Left lung (tissue), 4 donors: ENCODE measurements at regions not wholly inside any gene's neighbourhood (a gene's known extent, or its start where the extent isn't known, plus 50 kb on each side); places are given as distances from the start of the nearest gene placed in this dataset.

Experiments used
- ATAC-seq: fragments of 200-7000 bp; cut with Tn5 transposase; one replicate; pipeline ENCODE4 v1.9.1; 2020; ENCODE audit warnings: moderate library complexity
- DNase-seq, 4 donors: peaks; one replicate each; pipeline ENCODE4 v3.0.0-alpha.2; 2013 to 2020
- H3K27ac ChIP-seq, 2 donors: fragments of 200-600 bp; sonication (generic) in 1 of 2; one replicate each; pipeline versions ENCODE4 v1.5.0 to v1.8.0; 2020 to 2021
- H3K27me3 ChIP-seq, 2 donors: fragments of 200-600 bp; sonication (generic) in 1 of 2; one replicate each; pipeline versions ENCODE4 v1.5.0 to v1.8.0; 2020 to 2021
- H3K36me3 ChIP-seq, 2 donors: fragments of 200-600 bp; sonication (generic) in 1 of 2; one replicate each; pipeline versions ENCODE4 v1.5.0 to v1.8.0; 2020 to 2021
- H3K4me1 ChIP-seq, 2 donors: fragments of 200-600 bp; one replicate each; pipeline ENCODE4 v1.8.0; 2021
- H3K4me3 ChIP-seq, 2 donors: fragments of 200-600 bp; sonication (generic) in 1 of 2; one replicate each; pipeline versions ENCODE4 v1.5.0 to v1.8.0; 2020 to 2021; ENCODE audit warnings: mild to moderate bottlenecking in 1 of 2
- H3K9me3 ChIP-seq, 2 donors: fragments of 200-600 bp; sonication (generic) in 1 of 2; one replicate each; pipeline versions ENCODE4 v1.5.0 to v1.8.0; 2020 to 2021
- CTCF ChIP-seq, 2 donors: fragments of 200-600 bp; sonication (generic) in 1 of 2; IDR thresholded peaks; one replicate each; pipeline versions ENCODE4 v1.5.0 to v1.8.0; 2021; ENCODE audit warnings: antibody characterized with exemption in 2 of 2
- intact Hi-C, 2 donors: fragments of 100-400 bp; cut with DNase I; formaldehyde crosslinking; loops; one replicate each; pipeline versions ENCODE4 v1.11.2 to v1.14.2; 2022
- donor health status: DM: no; HTN: yes; CAD: no.
- donor health status: DM: no; HTN: no; CAD: no.

- intact Hi-C loops = no loop called here
- Histone ChIP-seq H3K27ac (no peak overlapping the region), H3K27me3 (no peaks in the 10 kb centered on the region), H3K9me3 (no peaks in the 10 kb centered on the region), H3K4me1 (peaks cover 0 to 11% of the 10 kb centered on the region in 2 donors), H3K36me3 (no peaks in the 10 kb centered on the region), H3K4me3 (no peak overlapping the region)
- ATAC-seq = no peak
- DNase-seq = no peak
- TF ChIP-seq CTCF (IDR thresholded peaks at IDR 0.05) = no peak
Measured at GRCh38 chr6:139964737-139965136, 590.3 kb upstream of the CITED2 start.

GRCh38 chr6:139962654-139963347 is 588.4 kb upstream of the CITED2 start:
- peaks cover 0 to 11% of the 10 kb centered on the region in 2 donors for H3K4me1 ChIP-seq
- H3K9me3 ChIP-seq = no peaks in the 10 kb centered on the region
- H3K27ac ChIP-seq = no peak overlapping the region
- TF ChIP-seq CTCF (IDR thresholded peaks at IDR 0.05) = no peak
- no peak overlapping the region for H3K4me3 ChIP-seq
- intact Hi-C loops = no loop called here
- no peak for ATAC-seq
- H3K36me3 ChIP-seq = no peaks in the 10 kb centered on the region
- H3K27me3 ChIP-seq = no peaks in the 10 kb centered on the region
- no peak for DNase-seq

- ATAC-seq (no peak), DNase-seq (no peak)
- intact Hi-C loops = no loop called here
Measured at GRCh38 chr6:139961190-139961589, 586.7 kb upstream of the CITED2 start.

GRCh38 chr6:139960671-139961070 is 586.2 kb upstream of the CITED2 start:
- Histone ChIP-seq H3K36me3 (no peaks in the 10 kb centered on the region), H3K4me1 (peaks cover 0 to 10% of the 10 kb centered on the region in 2 donors), H3K27ac (no peak overlapping the region), H3K4me3 (no peak overlapping the region), H3K27me3 (no peaks in the 10 kb centered on the region), H3K9me3 (no peaks in the 10 kb centered on the region)
- DNase-seq (no peak), ATAC-seq (no peak)
- intact Hi-C loops = no loop called here
- no peak for TF ChIP-seq CTCF (IDR thresholded peaks at IDR 0.05)

More at GRCh38 chr6:139961190-139961589, 586.7 kb upstream of the CITED2 start:
- no peak for TF ChIP-seq CTCF (IDR thresholded peaks at IDR 0.05)
- Histone ChIP-seq H3K4me3 (no peak overlapping the region), H3K27me3 (no peaks in the 10 kb centered on the region), H3K36me3 (no peaks in the 10 kb centered on the region), H3K4me1 (peaks cover 0 to 11% of the 10 kb centered on the region in 2 donors), H3K27ac (no peak overlapping the region), H3K9me3 (no peaks in the 10 kb centered on the region)

- no peak for ATAC-seq
Measured at GRCh38 chr6:139955366-139956155, 581.1 kb upstream of the CITED2 start.

More at GRCh38 chr6:139955366-139956155, 581.1 kb upstream of the CITED2 start:
- TF ChIP-seq CTCF (IDR thresholded peaks at IDR 0.05) = no peak
- no peaks in the 10 kb centered on the region for H3K4me1 ChIP-seq
- H3K27me3 ChIP-seq = no peaks in the 10 kb centered on the region
- no peak overlapping the region for H3K4me3 ChIP-seq
- H3K36me3 ChIP-seq = no peaks in the 10 kb centered on the region
- intact Hi-C loops = no loop called here
- no peak overlapping the region for H3K27ac ChIP-seq
- H3K9me3 ChIP-seq = peaks cover 0 to 5% of the 10 kb centered on the region in 2 donors
- no peak for DNase-seq
